ENCODE measurements at regions not wholly inside any gene's neighbourhood (a gene's known extent, or its start where the extent isn't known, plus 50 kb on each side); places are given as distances from the start of the nearest gene placed in this dataset.
"Not testable (repeated sequence)": the region's sequence is repeated elsewhere in the genome, so short reads cannot be mapped to it uniquely, and the experiment has no call there.

DNA sequence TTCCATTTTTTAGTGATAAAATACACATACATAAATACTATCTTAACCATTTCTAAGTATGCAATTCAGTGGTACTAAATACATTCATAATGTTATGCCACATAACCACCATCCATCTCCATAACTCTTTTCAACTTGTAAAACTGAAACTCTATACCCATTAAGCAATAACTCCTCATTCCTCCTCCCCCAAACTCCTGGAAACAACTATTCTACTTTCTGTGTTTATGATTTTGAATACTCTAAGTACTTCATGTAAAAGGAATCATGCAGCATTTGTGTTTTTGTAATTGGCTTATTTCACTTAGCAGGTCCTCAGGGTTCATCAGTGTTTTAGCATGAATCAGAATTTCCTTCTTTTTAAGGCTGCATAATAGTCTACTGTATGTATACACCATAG is 131.8 kb downstream of the TES start:
- no peak for DNase-seq

DNA sequence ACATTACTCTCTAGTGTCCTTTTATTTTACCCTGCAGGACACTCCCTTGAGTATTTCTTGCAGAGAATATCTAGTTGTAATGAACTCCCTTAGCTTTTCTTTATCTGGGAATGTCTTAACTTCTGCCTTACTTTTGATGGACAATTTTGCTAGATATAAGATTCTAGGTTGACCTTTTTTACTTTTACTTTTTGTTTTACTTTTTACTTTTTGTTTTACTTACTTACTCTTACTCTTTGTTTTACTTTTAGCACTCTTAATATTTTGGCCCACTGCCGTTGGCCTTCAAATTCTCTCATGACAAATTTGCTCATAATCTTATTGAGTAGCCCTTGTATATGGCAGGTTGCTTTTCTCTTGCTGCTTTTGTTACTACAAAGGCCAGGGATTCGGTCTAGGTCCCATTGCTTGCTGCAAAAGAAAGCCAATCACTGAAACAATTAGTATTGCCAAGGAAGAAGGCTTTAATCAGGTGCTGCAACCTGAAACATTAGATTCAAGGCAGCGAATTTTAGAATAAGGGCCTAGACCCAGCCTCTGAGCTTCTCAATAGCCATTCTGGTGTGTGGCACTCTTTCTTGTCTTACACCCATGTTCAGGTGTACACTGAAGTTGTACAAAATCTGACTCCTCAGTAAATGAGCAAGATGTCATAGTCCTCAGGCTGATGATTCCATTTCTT is 137.0 kb downstream of the TES start:
- no peak for DNase-seq

DNA sequence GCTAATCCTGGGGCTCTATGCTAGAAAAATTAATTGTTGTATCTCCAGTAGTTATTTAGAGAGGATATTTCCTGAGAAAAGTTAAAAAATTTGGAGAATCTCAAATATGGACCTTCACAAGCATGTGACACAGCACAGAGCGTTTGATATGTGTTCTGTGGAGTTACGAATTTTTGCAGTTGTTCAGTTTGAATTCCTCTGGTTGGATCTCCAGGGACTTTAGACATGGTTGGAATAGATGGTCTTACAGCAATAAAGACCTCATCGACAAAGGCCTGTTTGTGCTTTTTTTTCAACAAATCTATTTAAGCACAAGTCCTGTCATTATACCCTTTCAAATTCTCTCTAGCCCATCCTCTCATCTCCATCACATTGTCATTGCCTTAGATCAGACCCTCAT is 138.0 kb downstream of the TES start:
- DNase-seq, result no peak

- DNase-seq, result no peak
These were observed 141.6 kb downstream of the TES start for GRCh38 chr7:116351966-116352365.

GRCh38 chr7:116353647-116354046 is 143.3 kb downstream of the TES start:
- no peak for DNase-seq

GRCh38 chr7:116354171-116354545 is 143.8 kb downstream of the TES start:
- DNase-seq, result no peak

DNA sequence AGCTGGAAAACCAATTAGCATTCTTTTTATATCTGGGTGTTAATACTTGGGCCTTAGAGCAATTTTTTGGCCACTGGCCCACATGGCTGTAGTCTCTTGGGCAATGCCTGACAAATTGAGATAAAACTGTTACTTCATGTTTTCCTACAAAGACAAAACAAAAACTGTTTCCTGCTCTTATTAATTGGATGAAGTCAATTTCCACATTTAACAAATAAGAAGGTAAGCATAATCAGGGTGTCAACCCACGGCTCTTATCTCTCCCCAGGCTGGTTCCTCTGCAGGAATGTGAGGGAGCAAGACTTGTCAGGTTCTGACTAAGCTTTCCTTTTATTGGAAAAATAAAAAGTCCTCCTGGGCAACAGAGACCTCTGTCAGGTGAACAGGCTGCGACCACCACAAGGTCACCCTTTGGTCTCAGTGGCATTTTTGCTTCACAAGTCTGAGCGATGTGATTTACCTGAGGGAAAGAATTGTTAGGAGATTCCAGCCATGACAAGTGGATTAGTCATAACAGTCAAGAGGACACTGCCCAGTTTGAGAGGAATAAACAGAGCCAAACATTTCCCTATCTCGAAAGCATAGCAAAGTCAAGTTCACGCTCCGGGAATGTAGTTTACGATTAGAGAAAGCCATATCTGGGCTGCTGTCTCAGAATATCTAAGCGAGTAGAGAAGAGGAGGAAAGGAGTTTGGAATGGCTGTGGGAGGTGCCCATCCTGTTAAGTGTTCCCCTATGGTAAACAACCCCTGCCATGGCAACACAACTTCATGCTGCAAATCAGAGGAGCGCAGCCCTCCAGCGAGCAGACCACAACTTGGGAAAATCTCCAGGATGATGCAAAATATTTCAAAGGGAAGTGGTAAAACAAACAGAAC is 144.4 kb downstream of the TES start:
- no peak for DNase-seq

DNA sequence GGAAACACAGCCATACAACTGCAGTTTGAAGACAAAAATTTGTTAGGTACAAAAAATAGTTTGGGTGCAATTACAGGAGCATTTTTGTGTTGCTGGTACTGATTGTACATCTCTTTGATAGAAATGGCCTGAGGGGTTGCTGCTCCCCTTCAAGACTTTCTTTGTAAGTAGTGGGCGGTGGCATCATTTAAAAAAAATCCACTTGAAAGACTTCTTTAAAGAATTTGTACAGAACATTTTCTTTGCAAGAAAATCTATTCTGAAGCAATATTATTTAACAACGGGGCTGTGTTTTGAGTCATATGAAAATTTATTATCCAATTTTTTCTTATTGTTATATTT is 144.1 kb upstream of the CAV2 start:
- no peak for DNase-seq

GRCh38 chr7:116356333-116356965 is 143.1 kb upstream of the CAV2 start:
- no peak for DNase-seq

GRCh38 chr7:116356979-116357378 is 142.6 kb upstream of the CAV2 start:
- DNase-seq, result no peak

DNA sequence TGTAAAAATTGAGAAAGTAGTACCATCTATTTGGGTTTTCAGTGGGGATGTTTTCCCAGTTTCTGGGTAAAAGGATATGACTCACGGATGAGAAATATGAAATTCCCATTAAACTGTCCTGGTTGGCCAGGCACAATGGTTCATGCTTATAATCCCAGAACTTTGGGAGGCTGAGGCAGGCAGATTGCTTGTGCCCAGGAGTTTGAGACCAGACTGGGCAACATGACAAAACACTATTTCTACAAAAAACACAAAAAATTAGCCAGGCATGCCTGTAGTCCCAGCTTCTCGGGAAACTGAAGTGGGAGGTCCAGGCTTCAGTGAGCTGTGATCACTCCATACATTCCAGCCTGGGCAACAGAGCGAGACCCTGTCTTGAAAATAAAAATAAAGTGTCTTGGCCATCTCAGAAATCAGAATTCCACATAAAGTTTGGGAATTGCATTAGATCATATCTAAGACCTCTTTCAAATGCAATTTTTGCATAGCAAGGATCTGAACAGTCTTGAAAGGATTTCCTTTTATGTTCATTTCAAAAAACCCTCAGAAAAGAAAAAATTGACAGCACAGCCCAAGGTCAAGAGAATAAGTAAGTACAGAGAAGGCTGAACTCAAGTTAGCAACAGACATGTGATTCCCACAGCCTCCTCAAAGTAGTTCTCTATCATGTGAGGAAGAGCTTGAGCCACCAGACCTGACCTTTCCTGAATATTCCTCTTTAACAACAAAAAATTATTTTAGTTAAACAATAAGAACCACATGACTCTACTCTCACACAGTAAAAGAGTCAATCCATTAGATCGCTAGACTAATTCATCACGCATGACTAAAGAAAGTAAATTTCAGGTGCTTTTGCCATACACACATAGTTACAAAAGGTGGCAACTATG is 141.5 kb upstream of the CAV2 start:
- no peak for DNase-seq

- DNase-seq, result no peak
These were observed 137.8 kb upstream of the CAV2 start for GRCh38 chr7:116361767-116362166.

- DNase-seq, result no peak
These were observed 135.7 kb upstream of the CAV2 start for GRCh38 chr7:116363637-116364432.

DNA sequence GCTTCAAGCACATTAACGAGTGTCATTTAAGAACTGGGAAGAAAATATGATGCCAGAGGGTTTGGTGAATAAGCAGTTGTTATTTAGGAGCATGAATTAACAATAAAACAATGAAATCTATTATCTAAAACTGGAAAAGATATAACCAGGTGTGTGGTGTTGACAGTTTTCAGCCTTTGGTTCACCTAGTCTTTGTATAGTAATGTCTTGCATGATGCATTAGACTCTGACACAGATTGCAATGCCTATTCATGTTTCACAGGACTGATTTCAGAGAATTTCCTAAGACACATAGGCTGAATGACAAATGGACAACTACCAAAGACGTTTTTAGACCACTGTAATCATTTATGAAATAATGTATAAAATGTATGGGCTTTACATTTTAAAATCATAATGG is 135.1 kb upstream of the CAV2 start:
- no peak for DNase-seq

DNA sequence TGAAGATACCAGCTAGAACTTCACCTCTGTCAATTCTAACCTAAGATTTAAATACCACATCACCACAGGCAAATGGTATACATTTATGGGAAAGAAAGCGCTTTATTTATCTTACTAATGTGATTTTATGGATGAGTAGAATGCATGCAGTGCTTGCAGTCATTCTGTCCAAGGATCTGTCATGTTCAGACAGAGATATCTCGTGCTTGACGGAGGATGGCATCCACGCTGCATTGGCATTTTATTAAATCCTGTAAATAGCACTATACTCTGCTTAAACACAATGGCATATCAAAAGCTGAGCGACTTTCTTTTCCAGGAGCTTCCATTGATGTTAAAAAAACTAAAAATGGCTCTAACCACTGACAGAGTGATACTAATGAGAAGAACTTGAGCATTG is 133.7 kb upstream of the CAV2 start:
- no peak for DNase-seq

- no peak for DNase-seq
These were observed 132.2 kb upstream of the CAV2 start for GRCh38 chr7:116367171-116367813.

DNA sequence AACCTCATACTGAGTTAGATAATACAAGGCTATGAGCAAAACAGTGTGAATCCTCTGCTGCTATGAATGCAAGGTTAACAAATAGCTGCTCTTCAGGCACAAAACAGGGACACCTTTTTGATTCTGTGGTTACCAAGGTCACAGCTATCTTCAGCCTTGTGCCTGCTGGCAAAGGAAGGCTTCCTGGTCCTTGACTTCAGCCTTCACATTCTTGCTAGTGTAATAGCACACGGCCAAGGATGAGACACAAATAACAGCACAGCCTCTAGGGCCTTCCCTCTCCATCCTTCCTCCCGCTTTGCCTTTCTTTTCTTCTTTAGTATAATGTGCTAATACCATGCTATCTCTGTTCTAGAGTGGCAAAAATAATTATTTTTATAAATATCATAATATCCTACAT is 130.6 kb upstream of the CAV2 start:
- no peak for DNase-seq

DNA sequence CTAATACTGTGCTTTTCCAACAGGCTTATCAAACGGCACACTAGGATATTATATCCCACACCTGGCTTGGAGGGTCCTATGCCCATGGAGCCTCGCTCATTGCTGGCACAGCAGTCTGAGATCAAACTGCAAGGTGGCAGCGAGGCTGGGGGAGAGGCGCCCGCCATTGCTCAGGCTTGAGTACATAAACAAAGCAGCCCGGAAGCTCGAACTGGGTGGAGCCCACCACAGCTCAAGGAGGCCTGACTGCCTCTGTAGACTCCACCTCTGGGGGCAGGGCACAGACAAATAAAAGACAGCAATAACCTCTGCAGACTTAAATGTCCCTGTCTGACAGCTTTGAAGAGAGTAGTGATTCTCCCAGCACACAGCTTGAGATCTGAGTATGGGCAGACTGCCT is 128.0 kb upstream of the CAV2 start:
- DNase-seq, result not testable (repeated sequence)

DNA sequence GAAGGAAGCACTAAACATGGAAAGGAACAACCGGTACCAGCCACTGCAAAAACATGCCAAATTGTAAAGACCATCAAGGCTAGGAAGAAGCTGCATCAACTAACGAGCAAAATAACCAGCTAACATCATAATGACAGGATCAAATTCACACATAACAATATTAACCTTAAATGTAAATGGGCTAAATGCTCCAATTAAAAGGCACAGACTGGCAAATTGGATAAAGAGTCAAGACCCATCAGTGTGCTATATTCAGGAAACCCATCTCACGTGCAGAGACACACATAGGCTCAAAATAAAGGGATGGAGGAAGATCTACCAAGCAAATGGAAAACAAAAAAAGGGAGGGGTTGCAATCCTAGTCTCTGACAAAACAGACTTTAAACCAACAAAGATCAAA is 126.3 kb upstream of the CAV2 start:
- not testable (repeated sequence) for DNase-seq

DNA sequence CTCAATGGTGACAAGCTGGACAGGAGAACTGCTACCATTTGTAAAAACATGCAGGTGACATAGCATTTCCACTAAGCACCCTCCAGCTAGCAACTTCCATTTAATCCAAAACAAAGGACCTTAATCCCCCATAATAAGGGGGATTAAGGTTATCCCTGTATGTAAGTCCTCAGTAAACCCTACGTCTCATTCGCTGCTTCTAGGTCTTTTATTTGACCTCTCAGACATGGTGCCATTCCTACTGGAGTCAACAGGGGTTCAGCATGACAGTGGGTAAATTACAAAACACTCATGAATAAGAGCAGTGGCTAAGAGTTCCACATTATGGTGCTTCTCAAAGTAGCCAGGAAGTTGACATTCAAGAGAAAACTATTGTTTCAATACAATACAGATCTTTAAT is 121.8 kb upstream of the CAV2 start:
- no peak for DNase-seq

DNA sequence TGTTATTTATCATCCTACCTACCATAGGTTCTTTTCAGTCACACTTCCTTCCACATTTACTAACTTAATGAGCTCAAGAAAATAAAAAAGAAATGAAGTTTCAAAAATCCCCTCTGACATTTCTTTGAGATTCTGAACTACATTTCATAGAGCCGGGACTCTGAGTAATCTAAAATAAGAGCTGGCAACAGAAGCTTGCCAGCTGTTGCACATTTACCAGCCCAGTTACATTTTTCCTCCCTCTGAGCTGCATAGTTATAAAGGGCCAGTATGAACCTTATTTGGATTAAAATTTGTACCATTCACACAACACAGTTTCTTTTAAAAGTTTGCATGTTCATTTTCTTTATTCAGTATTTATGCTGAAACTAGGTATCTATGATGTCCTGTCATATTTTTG is 119.5 kb upstream of the CAV2 start:
- DNase-seq, result no peak

- no peak for DNase-seq
These were observed 117.2 kb upstream of the CAV2 start for GRCh38 chr7:116382375-116382774.
